ENCODE measurements at regions not wholly inside any gene's neighbourhood (a gene's known extent, or its start where the extent isn't known, plus 50 kb on each side); places are given as distances from the start of the nearest gene placed in this dataset.
A peak's percentile ranks its signal among the peaks of the same experiment; 100 is the strongest.

GRCh38 chr2:163367825-163368582 lies 367.8 kb downstream of the FIGN start:
- DNase-seq, result no peak

GRCh38 chr2:163364736-163365135 lies 371.1 kb downstream of the FIGN start:
- no peak for DNase-seq

- no peak for DNase-seq
Measured at GRCh38 chr2:163353551-163353950, 382.3 kb downstream of the FIGN start.

GRCh38 chr2:163351966-163352365 lies 383.8 kb downstream of the FIGN start:
- no peak for DNase-seq

- no peak for DNase-seq
Measured at GRCh38 chr2:163351143-163351542, 384.7 kb downstream of the FIGN start.

- DNase-seq, result peak; percentile 5
Measured at GRCh38 chr2:163348857-163349380, 386.9 kb downstream of the FIGN start.

- peak; percentile 52 for DNase-seq
Measured at GRCh38 chr2:163347982-163348856, 387.6 kb downstream of the FIGN start.

GRCh38 chr2:163345795-163346573 lies 389.8 kb downstream of the FIGN start:
- DNase-seq, result peak; percentile 45

GRCh38 chr2:163343316-163343715 lies 392.5 kb downstream of the FIGN start:
- no peak for DNase-seq

- DNase-seq, result no peak
Measured at GRCh38 chr2:163341426-163341825, 394.4 kb downstream of the FIGN start.

- DNase-seq, result no peak
Measured at GRCh38 chr2:163338270-163338669, 397.5 kb downstream of the FIGN start.

GRCh38 chr2:163324677-163325076 lies 411.1 kb downstream of the FIGN start:
- no peak for DNase-seq

GRCh38 chr2:163319006-163319405 lies 416.8 kb downstream of the FIGN start:
- no peak for DNase-seq

- DNase-seq, result no peak
Measured at GRCh38 chr2:163314712-163315111, 421.1 kb downstream of the FIGN start.

- no peak for DNase-seq
Measured at GRCh38 chr2:163312713-163313112, 423.1 kb downstream of the FIGN start.

GRCh38 chr2:163306647-163307046 lies 429.2 kb downstream of the FIGN start:
- no peak for DNase-seq

GRCh38 chr2:163302141-163302540 lies 433.7 kb downstream of the FIGN start:
- no peak for DNase-seq

- DNase-seq, result no peak
Measured at GRCh38 chr2:163291790-163292189, 444.0 kb downstream of the FIGN start.

GRCh38 chr2:163281717-163282116 lies 443.1 kb upstream of the KCNH7 start:
- no peak for DNase-seq

GRCh38 chr2:163269374-163270021 lies 430.9 kb upstream of the KCNH7 start:
- no peak for DNase-seq

- DNase-seq, result no peak
Measured at GRCh38 chr2:163266772-163267171, 428.2 kb upstream of the KCNH7 start.

- no peak for DNase-seq
Measured at GRCh38 chr2:163265562-163265961, 427.0 kb upstream of the KCNH7 start.

Data from hindlimb muscle (tissue), 1 donor.